Mesendoderm (in vitro differentiated cells): ENCODE measurements at regions not wholly inside any gene's neighbourhood (a gene's known extent, or its start where the extent isn't known, plus 50 kb on each side); places are given as distances from the start of the nearest gene placed in this dataset.

Source experiments
- DNase-seq: peaks from one replicate; pipeline ENCODE4 v3.0.0; 2013
- H2AK5ac ChIP-seq: 2 replicates; pipeline ENCODE4 v1.6.1; 2013; ENCODE audit warnings: low read length, inconsistent platforms
- H2BK120ac ChIP-seq: 2 replicates; pipeline ENCODE4 v1.6.1; 2013; ENCODE audit warnings: low read depth, mild to moderate bottlenecking, low read length, moderate library complexity, mixed read lengths
- H2BK15ac ChIP-seq: replicated peaks from 2 replicates; pipeline ENCODE4 v1.6.1; 2013; ENCODE audit warnings: low read depth, mild to moderate bottlenecking, moderate library complexity
- H2BK5ac ChIP-seq: 2 replicates; pipeline ENCODE4 v1.6.1; 2013; ENCODE audit warnings: low read length, inconsistent platforms
- H3K18ac ChIP-seq: 2 replicates; pipeline ENCODE4 v1.6.1; 2013; ENCODE audit warnings: mild to moderate bottlenecking, low read length, mixed read lengths
- H3K23ac ChIP-seq: one replicate; pipeline ENCODE4 v1.6.1; 2013; ENCODE audit warnings: low read length
- H3K27ac ChIP-seq: 2 replicates; pipeline ENCODE4 v1.5.1; 2013; ENCODE audit warnings: low read depth, mild to moderate bottlenecking, inconsistent platforms, low read length, moderate library complexity
- H3K27me3 ChIP-seq: 2 replicates; pipeline ENCODE4 v1.6.1; 2013; ENCODE audit warnings: low read length, control low read depth, mild to moderate bottlenecking, inconsistent platforms; ENCODE audit not compliant: insufficient read depth, poor library complexity
- H3K36me3 ChIP-seq: 2 replicates; pipeline ENCODE4 v1.6.1; 2013; ENCODE audit warnings: low read length, inconsistent platforms; ENCODE audit not compliant: control insufficient read depth, insufficient read depth
- H3K4ac ChIP-seq: one replicate; pipeline ENCODE4 v1.6.1; 2013; ENCODE audit warnings: low read depth, mild to moderate bottlenecking, low read length, moderate library complexity
- H3K4me1 ChIP-seq: 2 replicates; pipeline ENCODE4 v1.6.1; 2013; ENCODE audit warnings: low read depth, low read length, inconsistent platforms; ENCODE audit not compliant: control insufficient read depth
- H3K4me2 ChIP-seq: 2 replicates; pipeline ENCODE4 v1.6.1; 2013; ENCODE audit warnings: low read length
- H3K4me3 ChIP-seq: 2 replicates; pipeline ENCODE4 v1.5.1; 2013; ENCODE audit warnings: mild to moderate bottlenecking, low read length
- H3K56ac ChIP-seq: one replicate; pipeline ENCODE4 v1.6.1; 2013; ENCODE audit warnings: low read length
- H3K79me1 ChIP-seq: 2 replicates; pipeline ENCODE4 v1.6.1; 2013; ENCODE audit warnings: low read length, inconsistent platforms
- H3K79me2 ChIP-seq: 2 replicates; pipeline ENCODE4 v1.6.1; 2013; ENCODE audit warnings: mild to moderate bottlenecking, low read length; ENCODE audit not compliant: control insufficient read depth, insufficient read depth
- H3K9ac ChIP-seq: 2 replicates; pipeline ENCODE4 v1.6.1; 2013; ENCODE audit warnings: low read length, inconsistent platforms
- H4K5ac ChIP-seq: one replicate; pipeline ENCODE4 v1.6.1; 2013; ENCODE audit warnings: low read length
- H4K8ac ChIP-seq: one replicate; pipeline ENCODE4 v1.6.1; 2013; ENCODE audit warnings: low read depth, mild to moderate bottlenecking, control low read depth, low read length, moderate library complexity
- WGBS: extraction: QIAGEN DNeasy Blood & Tissue Kit; methylation state at CpG from one replicate; pipeline ENCODE4 v1.1.7; 2013; ENCODE audit warnings: low lambda C conversion rate, missing lambda C conversion rate; ENCODE audit not compliant: insufficient coverage; ENCODE audit errors: extremely low coverage; 5-methylcytosine and 5-hydroxymethylcytosine counted together

DNA sequence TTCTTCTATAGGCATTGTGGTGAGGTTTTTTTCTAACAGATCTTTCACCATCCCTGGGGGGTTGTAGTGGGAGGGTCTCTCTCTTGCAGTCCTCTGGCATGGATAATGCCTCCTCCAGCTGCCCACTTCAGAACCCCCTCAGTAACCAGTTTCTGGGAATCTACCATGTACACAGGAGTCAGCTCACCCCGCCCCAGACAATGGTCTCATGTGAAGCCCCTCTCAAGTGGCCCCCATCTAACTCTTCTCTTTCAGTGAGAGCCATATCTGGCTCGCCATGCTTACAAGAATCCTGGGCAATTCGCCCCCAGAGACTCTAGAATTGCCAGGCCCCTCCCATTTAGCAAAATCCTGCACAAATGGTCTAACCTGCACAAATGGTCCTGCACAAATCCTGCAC is 144.4 kb upstream of the FSTL4 start:
- H3K27ac ChIP-seq = no peak overlapping the region
- H3K4me2 ChIP-seq = no peak overlapping the region
- H3K27me3 ChIP-seq = no peaks in the 10 kb centered on the region
- no peak overlapping the region for H3K9ac ChIP-seq
- H2AK5ac ChIP-seq = no peak overlapping the region
- H3K36me3 ChIP-seq = no peaks in the 10 kb centered on the region
- H2BK15ac ChIP-seq = no peak overlapping the region
- H3K23ac ChIP-seq = no peak overlapping the region
- H4K5ac ChIP-seq = no peak overlapping the region
- H4K8ac ChIP-seq = no peak overlapping the region
- no peaks in the 10 kb centered on the region for H3K79me1 ChIP-seq
- H2BK120ac ChIP-seq = no peak overlapping the region
- no peak for DNase-seq
- no CpG with 5 or more reads among the region's 3 CpGs for WGBS
- H3K4ac ChIP-seq = no peak overlapping the region
- H3K56ac ChIP-seq = no peak overlapping the region
- no peak overlapping the region for H3K4me3 ChIP-seq
- H3K18ac ChIP-seq = no peak overlapping the region
- no peaks in the 10 kb centered on the region for H3K79me2 ChIP-seq
- H2BK5ac ChIP-seq = no peak overlapping the region
- no peaks in the 10 kb centered on the region for H3K4me1 ChIP-seq

DNA sequence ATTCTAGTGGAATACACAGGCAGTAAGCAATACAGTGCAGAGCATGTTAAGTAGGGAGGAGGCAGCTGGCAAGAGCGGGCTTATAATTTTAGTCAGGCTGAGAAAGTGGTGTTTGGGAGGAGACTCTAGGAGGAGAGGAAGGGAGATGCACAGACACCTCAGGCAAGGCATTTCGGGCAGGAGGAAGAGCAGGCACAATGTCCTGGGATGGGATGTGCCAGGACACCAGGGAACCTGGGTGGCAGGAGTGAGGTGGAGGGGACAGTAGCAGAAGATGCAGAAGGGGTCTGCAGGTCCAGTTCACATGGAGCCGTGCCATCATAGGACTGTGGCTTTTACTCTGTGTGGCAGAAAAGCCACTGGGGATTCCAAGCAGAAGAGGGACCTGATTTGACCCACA is 143.7 kb upstream of the FSTL4 start:
- Histone ChIP-seq H3K27me3 (no peaks in the 10 kb centered on the region), H2BK120ac (no peak overlapping the region), H3K36me3 (no peaks in the 10 kb centered on the region), H2BK5ac (no peak overlapping the region), H3K9ac (no peak overlapping the region), H3K4ac (no peak overlapping the region), H3K4me3 (no peak overlapping the region), H3K23ac (no peak overlapping the region), H4K5ac (no peak overlapping the region), H4K8ac (no peak overlapping the region), H3K18ac (no peak overlapping the region), H3K56ac (no peak overlapping the region), H2BK15ac (no peak overlapping the region), H3K27ac (no peak overlapping the region), H3K79me1 (no peaks in the 10 kb centered on the region), H2AK5ac (no peak overlapping the region), H3K79me2 (no peaks in the 10 kb centered on the region), H3K4me1 (no peaks in the 10 kb centered on the region), H3K4me2 (no peak overlapping the region)
- no peak for DNase-seq
- WGBS = no CpG with 5 or more reads among the region's 3 CpGs

DNA sequence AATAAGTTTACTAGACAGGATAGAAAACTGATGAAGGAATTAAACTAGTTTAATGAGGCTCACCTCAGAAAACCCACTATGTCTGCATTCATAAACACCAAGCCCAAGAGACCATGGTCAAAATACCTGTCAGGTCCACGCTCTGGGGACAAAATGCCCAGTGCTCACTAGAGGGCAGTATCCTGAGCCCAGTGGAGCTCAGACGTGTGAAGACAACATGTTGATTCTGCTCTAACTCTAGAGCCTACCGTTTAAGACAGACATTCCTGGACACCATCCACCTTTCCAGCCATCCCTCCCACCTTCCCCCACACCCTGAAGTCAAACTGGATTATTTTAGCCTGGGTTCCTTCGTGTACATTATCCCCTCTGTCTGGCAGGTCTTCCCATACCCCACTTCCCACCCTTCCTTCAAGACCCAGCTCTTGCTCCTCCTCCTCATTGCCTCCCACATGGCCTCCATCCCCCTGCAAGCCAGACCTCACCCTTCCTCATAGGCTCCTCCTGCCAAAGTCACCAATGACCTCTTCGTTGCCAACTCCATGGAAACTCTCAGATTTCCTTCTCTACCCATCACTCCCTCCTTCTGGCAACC is 142.3 kb upstream of the FSTL4 start:
- H3K27ac ChIP-seq = no peak overlapping the region
- no peaks in the 10 kb centered on the region for H3K79me1 ChIP-seq
- no peak overlapping the region for H3K9ac ChIP-seq
- H3K4me1 ChIP-seq = no peaks in the 10 kb centered on the region
- no peaks in the 10 kb centered on the region for H3K36me3 ChIP-seq
- H3K27me3 ChIP-seq = no peaks in the 10 kb centered on the region
- H3K4me3 ChIP-seq = no peak overlapping the region
- H2AK5ac ChIP-seq = no peak overlapping the region
- H3K18ac ChIP-seq = no peak overlapping the region
- H4K5ac ChIP-seq = no peak overlapping the region
- no peak overlapping the region for H2BK120ac ChIP-seq
- H3K23ac ChIP-seq = peak overlapping the region; percentile 9
- H4K8ac ChIP-seq = no peak overlapping the region
- H2BK15ac ChIP-seq = no peak overlapping the region
- H3K56ac ChIP-seq = no peak overlapping the region
- H3K79me2 ChIP-seq = no peaks in the 10 kb centered on the region
- peak; percentile 74 for DNase-seq
- no peak overlapping the region for H2BK5ac ChIP-seq
- WGBS = no CpG with 5 or more reads among the region's 5 CpGs
- no peak overlapping the region for H3K4ac ChIP-seq
- H3K4me2 ChIP-seq = no peak overlapping the region

DNA sequence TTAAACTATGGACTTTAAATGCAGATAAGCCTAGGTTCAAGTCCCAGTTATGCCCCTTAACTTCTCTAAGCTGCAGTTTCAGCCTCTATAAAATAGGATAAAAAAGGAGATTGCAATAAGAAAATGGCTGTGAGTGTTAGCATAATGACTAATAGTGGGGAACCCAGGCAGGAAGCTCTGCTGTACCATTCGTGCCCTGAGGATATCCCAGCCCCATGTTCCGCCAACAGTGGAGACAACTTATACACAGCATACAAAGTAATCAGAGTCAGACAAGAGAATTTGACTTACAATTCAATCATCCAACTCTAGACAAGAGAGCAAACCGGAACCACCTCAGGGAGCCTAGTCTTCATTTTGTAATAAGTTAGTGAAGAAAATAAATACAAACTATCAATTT is 141.5 kb upstream of the FSTL4 start:
- Histone ChIP-seq H3K4me1 (no peaks in the 10 kb centered on the region), H3K4me3 (no peak overlapping the region), H2AK5ac (no peak overlapping the region), H2BK120ac (no peak overlapping the region), H4K8ac (no peak overlapping the region), H3K27ac (no peak overlapping the region), H3K18ac (no peak overlapping the region), H3K4me2 (no peak overlapping the region), H2BK15ac (no peak overlapping the region), H3K27me3 (no peaks in the 10 kb centered on the region), H3K36me3 (no peaks in the 10 kb centered on the region), H2BK5ac (no peak overlapping the region), H3K56ac (no peak overlapping the region), H3K23ac (no peak overlapping the region), H3K79me2 (no peaks in the 10 kb centered on the region), H3K4ac (no peak overlapping the region), H3K79me1 (no peaks in the 10 kb centered on the region), H3K9ac (no peak overlapping the region), H4K5ac (no peak overlapping the region)
- WGBS = no CpG with 5 or more reads among the region's 3 CpGs
- no peak for DNase-seq

DNA sequence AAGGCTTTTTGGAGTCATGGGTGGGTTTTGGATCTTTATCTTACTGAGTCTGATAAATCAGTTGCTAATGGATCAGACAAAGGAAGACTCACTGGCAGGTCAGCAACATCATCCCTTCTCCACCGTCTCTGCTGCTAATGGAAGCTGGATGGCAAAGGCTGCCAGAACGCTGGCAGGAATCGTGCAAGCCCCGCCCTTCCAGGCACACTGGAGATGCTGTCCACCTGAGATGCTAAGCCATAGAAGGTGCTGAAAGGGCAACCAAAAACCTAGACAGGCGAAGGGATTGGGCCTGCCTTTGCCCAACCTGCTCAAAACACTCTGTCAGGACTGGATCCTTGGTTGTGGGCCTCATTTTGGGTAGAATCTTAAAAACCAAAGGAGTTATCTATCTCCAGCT is 139.5 kb upstream of the FSTL4 start:
- no peak overlapping the region for H3K9ac ChIP-seq
- no peak overlapping the region for H4K8ac ChIP-seq
- no peak overlapping the region for H2AK5ac ChIP-seq
- H3K18ac ChIP-seq = no peak overlapping the region
- no peak overlapping the region for H3K23ac ChIP-seq
- no peak overlapping the region for H3K56ac ChIP-seq
- no peak overlapping the region for H3K4me3 ChIP-seq
- no CpG with 5 or more reads among the region's 5 CpGs for WGBS
- no peaks in the 10 kb centered on the region for H3K4me1 ChIP-seq
- no peaks in the 10 kb centered on the region for H3K36me3 ChIP-seq
- H3K4ac ChIP-seq = no peak overlapping the region
- H2BK120ac ChIP-seq = no peak overlapping the region
- no peak overlapping the region for H3K4me2 ChIP-seq
- no peak overlapping the region for H4K5ac ChIP-seq
- H3K79me1 ChIP-seq = no peaks in the 10 kb centered on the region
- no peak for DNase-seq
- H3K27ac ChIP-seq = no peak overlapping the region
- no peak overlapping the region for H2BK15ac ChIP-seq
- no peak overlapping the region for H2BK5ac ChIP-seq
- no peaks in the 10 kb centered on the region for H3K79me2 ChIP-seq
- no peaks in the 10 kb centered on the region for H3K27me3 ChIP-seq

DNA sequence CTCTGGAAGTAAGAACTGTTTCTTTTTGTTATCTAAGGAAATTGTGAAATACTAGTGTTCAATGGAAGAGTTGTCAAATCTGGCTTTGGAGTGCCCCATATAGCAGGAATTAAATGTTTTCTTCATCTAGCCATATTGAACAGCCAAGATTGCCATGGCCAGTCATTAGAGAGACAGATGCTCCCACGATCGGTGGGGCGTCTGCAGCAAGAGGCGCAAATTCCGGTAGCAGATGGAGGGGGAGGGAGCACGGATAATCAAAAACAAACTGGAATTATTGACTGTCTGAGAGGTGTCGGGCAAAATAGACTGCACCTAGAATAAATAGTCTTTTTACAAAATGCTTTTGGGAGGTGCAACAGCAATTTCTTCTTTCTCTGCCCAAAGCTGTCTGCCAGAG is 139.1 kb upstream of the FSTL4 start:
- Histone ChIP-seq H3K9ac (no peak overlapping the region), H4K5ac (no peak overlapping the region), H3K79me2 (no peaks in the 10 kb centered on the region), H3K23ac (no peak overlapping the region), H2BK120ac (no peak overlapping the region), H3K56ac (no peak overlapping the region), H3K4ac (no peak overlapping the region), H2BK15ac (no peak overlapping the region), H2AK5ac (no peak overlapping the region), H3K36me3 (no peaks in the 10 kb centered on the region), H4K8ac (no peak overlapping the region), H3K4me3 (no peak overlapping the region), H3K4me2 (no peak overlapping the region), H2BK5ac (no peak overlapping the region), H3K4me1 (no peaks in the 10 kb centered on the region), H3K27ac (no peak overlapping the region), H3K79me1 (no peaks in the 10 kb centered on the region), H3K18ac (no peak overlapping the region), H3K27me3 (no peaks in the 10 kb centered on the region)
- no CpG with 5 or more reads among the region's 7 CpGs for WGBS
- no peak for DNase-seq
